HG03196 (cell line): ENCODE measurements at regions not wholly inside any gene's neighbourhood (a gene's known extent, or its start where the extent isn't known, plus 50 kb on each side); places are given as distances from the start of the nearest gene placed in this dataset.
"Not testable (repeated sequence)": the region's sequence is repeated elsewhere in the genome, so short reads cannot be mapped to it uniquely, and the experiment has no call there.

ENCODE experiments used
- ATAC-seq: cut with Tn5 transposase; IDR thresholded peaks from one replicate; pipeline ENCODE4 v1.9.1; 2021; ENCODE audit not compliant: unreplicated experiment

DNA sequence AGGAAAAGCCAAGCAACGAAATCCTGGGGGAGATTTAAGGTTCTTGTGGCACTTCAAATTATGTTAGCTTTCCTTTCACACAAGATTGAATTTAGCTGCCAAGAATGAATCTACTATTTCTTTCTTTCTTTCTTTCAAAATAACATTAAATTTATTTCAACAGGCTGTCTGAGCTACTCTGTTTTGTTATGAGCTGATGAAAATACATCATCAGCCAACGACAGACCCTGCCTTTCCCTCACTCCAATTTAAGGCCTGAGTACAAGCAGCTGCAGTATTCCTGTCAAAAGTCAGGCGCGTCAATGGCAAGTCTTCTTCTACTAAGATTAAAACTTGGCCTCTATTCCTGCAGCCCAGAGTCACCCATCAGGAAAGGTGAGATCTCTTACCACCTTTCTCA is 347.7 kb upstream of the FLRT2 start:
- ATAC-seq = no peak

DNA sequence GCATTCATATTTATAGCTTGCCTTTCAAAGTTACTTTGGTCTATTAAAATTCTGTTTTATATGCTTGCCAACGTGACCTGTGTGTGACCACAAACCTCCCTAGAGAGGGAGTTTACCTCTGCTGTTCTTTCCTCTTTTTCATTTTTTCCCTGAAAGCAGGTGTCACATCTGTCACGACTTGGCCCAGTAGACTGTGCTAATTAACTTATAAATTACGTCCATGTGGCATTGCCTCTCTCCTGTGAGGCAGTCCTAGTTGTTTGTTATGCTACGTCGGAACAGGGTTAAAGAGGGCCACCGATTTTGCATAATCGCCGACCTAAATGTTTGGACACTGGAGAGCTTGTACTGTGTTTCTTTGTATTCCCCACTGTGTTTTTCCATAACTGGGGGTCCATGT is 343.9 kb upstream of the FLRT2 start:
- ATAC-seq = no peak

DNA sequence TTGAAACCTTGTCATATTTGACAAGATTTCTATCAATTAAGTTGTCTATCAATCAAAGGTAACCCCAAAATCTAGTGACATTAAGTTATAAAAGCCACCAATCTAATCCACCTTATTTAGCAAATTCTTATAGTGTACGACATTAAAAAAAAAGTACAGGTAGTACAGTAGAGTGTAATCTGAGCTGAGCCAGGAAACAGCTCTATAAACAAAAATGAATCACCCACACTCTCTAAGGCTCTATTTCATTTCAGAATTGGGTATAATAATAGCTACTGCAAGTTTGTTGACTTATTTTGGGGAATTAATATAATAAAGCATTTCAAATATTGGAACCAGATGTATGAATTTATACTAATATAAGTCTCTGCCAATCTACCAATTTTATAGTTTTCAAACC is 342.4 kb upstream of the FLRT2 start:
- ATAC-seq = no peak

DNA sequence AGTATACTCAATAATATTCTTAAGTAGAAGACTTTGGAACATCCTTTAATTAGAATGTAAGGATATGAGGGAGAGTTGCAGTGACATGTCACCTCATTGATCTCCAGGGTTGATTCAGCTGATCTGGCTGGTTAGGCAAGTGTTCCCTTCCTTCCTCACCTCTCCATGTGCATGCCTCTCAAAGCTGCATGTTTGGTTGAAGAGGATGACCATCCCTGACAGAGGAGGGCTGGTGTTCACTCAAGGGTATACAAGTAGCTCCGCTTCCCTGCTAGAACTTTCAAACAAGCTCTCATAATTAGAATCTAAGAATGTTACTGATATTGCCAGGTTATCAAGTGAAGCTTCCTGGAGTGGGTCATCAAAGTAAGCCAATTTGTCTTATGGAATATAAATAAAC is 341.1 kb upstream of the FLRT2 start:
- ATAC-seq = no peak

DNA sequence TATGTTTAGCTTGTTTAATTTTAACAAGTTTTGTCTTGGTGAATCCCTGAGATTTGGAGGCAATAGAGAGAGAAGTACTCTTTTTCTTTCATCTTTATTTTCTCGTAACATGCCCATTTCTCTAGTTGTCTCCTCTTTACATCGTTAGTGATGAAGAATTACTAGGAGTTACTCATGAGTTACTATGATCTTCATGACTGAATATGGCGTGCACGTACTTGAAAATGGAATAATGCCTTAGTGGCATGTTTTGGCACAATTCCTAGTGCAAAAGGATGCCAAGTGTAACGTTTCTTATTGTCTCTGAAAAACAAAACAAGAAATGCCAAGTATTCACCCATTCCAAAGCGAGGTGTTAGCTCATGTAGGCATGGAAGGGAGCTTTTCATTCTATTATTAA is 340.7 kb upstream of the FLRT2 start:
- not testable (repeated sequence) for ATAC-seq

DNA sequence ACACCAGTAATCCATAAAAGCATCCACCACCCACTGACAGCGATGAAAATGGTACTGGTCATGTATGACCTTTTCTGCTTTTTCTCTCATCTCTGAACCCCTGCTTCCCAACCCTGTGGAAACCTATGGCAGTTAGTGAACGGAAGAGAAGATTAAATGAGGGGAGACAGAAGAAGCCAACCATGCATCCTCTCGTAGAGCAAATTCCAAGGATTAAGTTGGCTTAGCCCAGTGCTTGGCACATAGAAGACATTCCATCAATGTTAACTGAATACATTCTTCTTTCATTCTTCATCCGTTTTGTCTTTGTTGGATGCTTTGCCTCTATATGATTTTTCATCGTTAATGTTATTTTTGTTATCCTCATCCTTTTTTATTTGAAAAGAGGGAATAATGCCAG is 339.7 kb upstream of the FLRT2 start:
- ATAC-seq = no peak

DNA sequence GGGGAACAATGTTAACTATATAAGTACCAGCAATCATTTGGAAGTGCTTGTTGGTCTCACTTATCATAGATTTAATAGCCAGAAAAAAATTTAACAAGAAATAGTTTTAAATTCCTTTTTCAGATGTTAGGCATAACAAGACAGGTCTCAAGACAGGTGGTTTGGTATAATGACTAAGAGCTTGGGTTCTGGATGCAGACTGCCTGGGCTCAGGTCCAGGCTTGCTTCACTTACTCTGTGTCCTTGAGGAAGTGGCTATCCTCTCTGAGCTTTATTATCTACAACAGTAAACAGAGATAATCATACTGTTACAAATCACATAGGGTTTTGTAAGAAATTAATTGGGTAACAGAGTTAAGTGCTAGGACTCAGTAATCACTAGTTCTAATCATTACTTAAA is 338.0 kb upstream of the FLRT2 start:
- ATAC-seq = no peak

DNA sequence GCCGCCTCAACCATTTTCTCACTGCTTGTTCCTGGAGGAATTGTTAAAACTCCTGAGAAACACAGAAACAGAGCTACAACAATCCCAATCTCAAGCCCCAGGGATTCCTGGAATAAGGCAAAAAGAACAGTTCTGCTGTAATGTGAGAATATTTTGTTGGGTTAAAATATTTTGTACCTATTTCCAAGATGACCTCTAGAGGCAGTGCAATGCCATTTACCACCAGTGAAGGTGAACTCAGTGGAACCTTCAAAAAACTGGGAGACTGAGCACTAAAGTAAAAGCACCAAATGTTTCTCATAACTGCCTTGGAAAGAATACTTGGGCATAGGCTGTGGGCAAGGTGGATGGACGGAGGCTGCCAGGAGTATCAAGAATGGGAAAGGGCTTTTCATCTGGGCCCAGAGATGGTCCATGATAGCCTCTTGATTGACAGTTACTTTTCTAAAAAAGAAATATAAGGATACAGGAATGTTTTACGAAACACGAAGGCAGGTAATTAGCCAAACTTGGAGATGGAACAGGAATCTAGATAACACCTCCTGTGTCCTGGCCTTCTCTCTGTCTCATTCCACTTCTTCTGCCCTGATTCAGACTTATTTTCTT is 334.0 kb upstream of the FLRT2 start:
- ATAC-seq = no peak

DNA sequence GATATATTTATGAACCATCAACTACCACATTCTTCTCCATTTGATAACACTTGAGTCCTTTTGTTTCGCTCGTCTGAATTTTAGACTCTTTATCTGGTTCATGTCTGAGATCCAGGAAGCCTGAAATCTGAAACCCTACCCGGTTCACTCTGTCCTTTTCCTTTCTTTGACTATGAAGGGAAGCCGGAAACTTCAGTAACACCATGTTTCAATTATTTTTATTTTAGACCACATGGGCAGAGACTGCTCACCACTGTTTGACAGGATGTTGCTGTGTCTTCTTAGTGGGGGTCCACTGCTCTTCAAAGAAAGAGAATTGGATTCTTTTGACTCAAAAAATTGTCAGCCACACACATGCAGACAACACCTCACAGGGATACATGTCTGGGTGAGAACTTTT is 331.9 kb upstream of the FLRT2 start:
- no peak for ATAC-seq

DNA sequence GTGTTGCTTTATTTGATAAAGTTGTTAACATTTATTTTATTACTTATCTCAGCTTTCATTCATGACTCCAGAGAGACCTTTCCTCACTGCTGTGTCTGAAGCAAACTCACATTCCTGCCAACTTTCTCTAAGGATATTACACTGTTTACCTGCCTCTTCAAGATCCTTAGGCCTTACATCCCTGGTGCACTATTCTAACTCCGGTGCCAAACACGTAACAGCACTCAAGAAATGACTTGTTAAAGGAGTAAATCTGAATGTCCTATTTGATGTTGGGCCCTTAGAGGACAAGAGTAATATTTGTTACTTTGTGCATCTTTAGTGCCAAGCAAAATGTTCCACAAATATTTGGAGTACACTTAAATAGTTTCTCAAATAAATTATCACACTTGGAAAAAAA is 324.1 kb upstream of the FLRT2 start:
- ATAC-seq = no peak

DNA sequence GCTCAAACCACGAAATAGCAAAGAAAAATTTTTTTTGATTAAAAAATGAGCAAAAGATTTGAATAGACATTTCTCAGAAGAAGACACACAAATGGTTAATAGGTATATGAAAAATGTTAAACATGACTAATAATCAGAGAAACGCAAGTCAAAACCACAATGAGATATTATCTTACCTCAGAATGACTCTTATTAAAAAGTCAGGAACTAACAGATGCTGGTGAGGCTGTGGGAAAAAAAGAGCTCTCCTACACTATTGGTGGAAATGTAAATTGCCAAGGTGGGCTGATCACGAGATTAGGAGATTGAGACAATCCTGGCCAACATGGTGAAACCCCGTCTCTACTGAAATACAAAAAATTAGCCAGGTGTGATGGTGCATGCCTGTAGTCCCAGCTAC is 315.5 kb upstream of the FLRT2 start:
- ATAC-seq = no peak

DNA sequence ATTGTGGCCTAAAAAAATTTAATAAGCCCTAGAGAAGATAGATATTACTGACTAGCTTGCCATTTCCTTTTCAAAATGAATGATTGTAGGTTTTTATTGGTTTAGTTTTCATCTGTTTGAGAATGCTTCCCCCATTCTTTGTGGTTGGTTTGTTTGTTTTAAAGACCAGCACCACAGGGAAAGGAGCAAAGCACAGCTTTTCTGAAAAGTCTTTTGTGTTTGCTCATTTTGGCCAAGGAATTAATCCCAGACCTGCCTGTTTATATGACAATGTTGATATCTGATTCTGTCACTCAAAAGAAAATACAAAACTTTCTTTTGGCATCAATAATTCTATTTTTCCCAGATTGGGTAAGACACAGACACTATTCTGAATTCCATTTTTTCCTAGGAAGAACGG is 312.5 kb upstream of the FLRT2 start:
- no peak for ATAC-seq

DNA sequence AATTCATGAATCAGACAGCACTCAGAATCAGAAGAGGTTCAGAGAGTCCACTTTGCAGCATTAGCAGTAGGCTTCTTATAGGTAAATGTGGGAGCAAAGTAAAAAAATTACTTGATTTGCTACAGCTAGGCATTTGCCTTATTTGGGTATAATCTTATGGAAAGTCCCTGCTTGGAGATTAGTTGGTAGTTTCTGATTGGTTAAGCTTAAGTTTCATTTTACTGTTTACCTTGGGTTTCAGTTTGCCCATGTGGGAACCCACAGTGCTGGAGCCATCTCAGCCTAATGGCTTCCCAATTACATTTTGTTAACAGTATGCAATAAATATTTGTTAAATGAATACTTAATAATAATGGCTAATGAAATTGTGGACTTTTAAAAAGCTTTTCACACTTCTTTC is 311.0 kb upstream of the FLRT2 start:
- ATAC-seq = no peak

DNA sequence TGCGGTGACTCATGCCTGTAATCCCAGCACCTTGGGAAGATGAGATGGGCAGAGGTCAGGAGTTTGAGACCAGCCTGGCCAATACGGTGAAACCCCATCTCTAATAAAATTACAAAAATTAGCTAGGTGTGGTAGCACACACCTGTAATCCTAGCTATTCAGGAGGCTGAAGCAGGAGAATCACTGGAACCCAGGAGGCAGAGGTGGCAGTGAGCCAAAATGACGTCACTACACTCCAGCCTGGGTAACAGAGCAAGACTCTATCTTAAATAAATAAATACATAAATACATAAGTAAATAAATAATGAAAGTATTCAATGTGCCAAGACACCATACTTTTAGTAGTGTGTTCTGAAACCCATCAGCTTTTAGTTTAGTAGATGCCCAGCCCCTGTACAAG is 308.1 kb upstream of the FLRT2 start:
- no peak for ATAC-seq

DNA sequence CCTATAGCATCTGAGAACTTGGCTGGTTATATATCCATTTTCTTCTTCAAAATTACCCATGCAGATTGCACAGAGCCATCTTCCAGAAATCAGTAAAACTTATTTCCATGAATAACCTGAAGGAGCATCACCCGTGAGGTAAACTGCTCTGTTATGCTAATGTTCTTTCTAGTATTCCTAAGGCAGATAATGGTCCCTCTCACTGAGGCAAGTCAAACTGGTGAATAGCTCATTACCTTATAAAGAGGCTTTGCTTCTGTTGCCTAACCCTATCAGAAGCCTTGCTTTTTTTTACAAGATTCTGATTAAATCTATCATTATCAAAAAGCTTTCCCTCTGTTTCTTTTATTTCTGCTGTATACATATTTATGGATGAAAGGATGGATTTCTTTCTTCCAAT is 307.6 kb upstream of the FLRT2 start:
- no peak for ATAC-seq

DNA sequence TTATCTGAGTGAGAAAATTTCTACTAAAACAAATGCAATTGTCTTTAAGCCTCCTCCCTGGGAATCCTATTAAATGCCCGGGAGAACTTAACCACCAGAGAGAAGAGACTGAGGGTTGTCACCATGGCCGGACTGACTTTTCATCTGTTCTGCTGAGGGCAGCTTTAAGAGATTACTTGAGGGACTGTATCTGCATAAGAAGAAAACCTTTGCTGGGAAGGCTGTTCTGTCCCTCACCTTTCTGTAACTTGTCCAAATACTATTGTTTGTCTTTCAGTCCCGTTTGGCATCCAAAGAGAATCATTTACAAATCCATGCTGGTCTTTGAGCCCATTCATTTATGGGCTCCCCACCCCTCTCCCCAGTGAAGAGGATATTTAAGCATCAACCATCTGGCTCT is 306.3 kb upstream of the FLRT2 start:
- ATAC-seq = no peak

DNA sequence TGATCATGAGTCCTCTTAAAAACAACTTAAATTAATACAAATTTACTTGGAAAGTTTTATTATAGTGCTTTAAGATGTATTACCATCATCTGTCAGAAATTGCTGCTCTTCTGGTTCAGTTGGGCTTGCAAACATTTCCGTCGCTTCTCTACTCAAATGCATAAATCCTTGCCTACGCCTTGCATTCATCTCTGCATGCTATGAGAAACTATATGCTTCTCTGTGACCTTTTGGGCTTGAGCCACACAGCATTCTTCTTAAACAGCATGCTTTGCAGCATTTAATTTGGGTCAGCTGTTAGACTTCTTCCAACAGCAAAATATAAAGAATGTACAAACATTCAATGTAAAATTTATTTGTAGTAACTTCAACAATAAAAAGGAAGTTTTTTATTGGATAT is 305.7 kb upstream of the FLRT2 start:
- no peak for ATAC-seq

DNA sequence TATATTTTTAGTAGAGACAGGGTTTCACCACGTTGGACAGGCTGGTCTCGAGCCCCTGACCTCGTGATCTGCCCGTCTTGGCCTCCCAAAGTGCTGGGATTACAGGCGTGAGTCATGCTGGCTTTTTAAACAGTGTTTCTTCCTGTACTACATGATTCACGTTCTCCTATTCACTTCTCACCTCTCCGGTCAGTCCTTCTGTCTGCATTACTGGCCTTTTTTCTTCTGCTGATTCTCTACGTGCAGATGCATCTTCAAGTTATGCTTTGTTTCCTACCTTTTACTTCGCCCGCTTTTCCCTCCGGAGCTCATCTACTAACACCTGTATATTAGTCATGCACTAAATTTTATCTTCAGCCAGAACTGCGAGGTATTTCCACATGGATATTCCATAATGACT is 296.2 kb upstream of the FLRT2 start:
- ATAC-seq = no peak

DNA sequence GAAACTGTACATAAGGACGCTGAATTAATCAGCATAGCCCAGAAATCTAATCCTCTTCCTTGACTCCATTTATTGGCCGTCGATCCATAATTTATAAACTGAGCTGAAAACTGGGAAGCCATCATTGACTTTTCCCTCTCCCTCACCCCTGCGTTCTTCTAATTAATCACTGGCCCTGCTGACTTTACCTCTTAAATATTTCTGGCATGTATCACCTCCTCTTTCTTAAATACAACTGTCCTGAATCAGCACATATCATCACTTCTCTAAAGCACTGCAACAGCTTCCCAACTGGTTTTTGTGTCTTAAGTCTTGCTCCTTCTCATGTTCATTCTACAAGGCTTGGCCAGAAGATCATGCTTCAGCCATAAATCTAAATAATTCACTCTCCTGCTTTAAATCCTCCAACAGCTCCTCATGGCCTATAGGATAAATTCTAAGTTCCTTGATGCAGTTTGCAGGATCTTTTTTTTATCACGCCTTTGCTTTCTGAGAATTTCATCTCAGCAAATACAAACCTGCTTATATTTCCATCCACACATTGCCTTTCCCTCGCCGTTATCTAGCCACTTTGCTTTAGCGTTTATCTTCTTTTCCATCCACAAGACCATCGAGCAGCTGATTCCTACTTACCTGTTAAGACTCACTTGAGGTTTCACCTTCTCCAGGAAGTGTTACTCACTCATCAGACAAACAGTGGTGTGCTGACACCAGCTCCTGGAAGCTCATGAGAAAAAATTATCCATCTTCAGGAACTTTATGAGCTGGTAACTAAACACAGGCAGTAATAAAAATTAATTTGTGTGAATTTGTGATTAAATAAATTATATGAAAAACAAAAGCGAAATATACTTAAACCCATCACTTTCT is 295.6 kb upstream of the FLRT2 start:
- ATAC-seq = no peak

DNA sequence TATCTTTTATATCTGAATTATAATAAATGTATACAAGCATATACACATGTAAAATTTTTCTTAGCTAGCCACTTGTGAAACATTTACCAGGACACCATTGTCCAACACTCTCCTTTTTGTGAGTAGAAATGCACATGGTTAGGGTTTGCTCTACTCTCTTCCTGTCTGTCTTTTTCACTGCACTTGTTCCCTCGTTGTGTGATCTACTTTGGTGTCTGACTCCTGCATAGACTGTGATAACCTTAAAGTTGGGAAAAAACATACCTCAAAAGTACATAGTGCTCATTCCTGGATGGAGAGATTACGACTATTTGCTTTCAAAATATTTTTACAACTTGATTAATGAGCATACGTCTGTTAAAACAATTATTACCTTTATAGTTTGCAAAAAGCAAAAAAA is 294.1 kb upstream of the FLRT2 start:
- no peak for ATAC-seq

DNA sequence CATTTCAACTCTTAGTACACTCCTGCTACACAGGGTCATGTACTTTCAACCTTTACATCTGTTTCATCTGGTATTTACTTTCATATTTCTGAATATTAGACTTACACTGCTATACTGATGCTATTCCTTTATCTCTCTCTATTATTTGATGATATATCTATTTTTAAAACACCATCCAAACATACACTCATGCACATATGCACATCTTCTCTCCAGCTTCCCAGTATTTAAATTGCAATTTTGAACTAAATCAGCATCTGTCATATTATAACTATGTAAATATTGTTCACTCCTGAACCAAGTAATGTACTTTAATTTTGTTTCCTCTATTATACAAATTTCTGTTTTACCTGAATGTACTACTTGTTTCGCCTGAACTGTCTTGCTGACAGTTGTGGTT is 293.6 kb upstream of the FLRT2 start:
- no peak for ATAC-seq

DNA sequence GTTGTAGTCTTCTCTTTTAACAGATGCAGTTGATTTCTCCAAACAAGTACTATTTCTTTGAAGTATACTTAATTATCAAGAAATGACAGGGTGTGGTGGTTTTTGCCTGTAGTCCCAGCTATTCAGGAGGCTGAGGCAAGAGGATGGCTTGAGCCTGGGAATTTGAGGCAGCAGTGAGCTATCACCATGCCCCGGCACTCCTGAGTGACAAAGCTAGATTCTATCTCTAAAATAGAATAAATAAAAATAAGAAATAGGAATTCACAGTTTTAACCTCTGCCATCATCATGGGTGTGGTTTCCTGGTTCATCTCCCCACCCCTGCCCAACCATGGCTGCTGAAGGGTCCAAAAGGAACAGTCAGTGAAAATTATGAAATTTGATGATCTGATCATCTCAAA is 290.2 kb upstream of the FLRT2 start:
- ATAC-seq = no peak
